SK-N-MC (cell line): ENCODE measurements at regions not wholly inside any gene's neighbourhood (a gene's known extent, or its start where the extent isn't known, plus 50 kb on each side); places are given as distances from the start of the nearest gene placed in this dataset.
A peak's percentile ranks its signal among the peaks of the same experiment; 100 is the strongest.

Source experiments
- DNase-seq: peaks from one replicate; pipeline ENCODE4 v3.0.0-alpha.2; 2011; ENCODE audit warnings: low read depth, low spot score
- H3K27ac ChIP-seq: fragments of 200-600 bp; sonication (generic); 2 replicates; pipeline ENCODE4 v1.5.1; 2016; ENCODE audit warnings: mixed run types
- H3K36me3 ChIP-seq: fragments of 200-600 bp; sonication (generic); 2 replicates; pipeline ENCODE4 v1.6.1; 2017; ENCODE audit warnings: antibody characterized with exemption, low read length, mixed read lengths; ENCODE audit not compliant: insufficient read depth
- H3K4me3 ChIP-seq: fragments of 200-600 bp; sonication (generic); 2 replicates; pipeline ENCODE4 v1.5.1; 2016
- H3K9ac ChIP-seq: fragments of 200-600 bp; sonication (generic); 2 replicates; pipeline ENCODE4 v1.8.0; 2017; ENCODE audit warnings: mixed run types, mixed read lengths; ENCODE audit not compliant: insufficient read length
- H3K9me3 ChIP-seq: fragments of 200-600 bp; sonication (generic); 2 replicates; pipeline ENCODE4 v1.6.1; 2017; ENCODE audit warnings: low read depth, mild to moderate bottlenecking, antibody characterized with exemption, low read length, moderate library complexity, mixed read lengths
- EZH2 ChIP-seq: fragments of 200-600 bp; sonication (generic); IDR thresholded peaks from one replicate; pipeline ENCODE4 v1.6.1; 2017; ENCODE audit warnings: antibody characterized with exemption
- FOXP2 ChIP-seq: optimal IDR thresholded peaks from 2 replicates; pipeline ENCODE3; 2011; ENCODE audit warnings: mild to moderate bottlenecking, moderate library complexity; ENCODE audit not compliant: insufficient read depth; ENCODE audit errors: extremely low read length, control extremely low read depth
- POLR2AphosphoS5 ChIP-seq: IDR thresholded peaks from 2 replicates; pipeline ENCODE4 v1.6.1; 2012; ENCODE audit warnings: mild to moderate bottlenecking, low read depth, low read length, borderline replicate concordance

DNA sequence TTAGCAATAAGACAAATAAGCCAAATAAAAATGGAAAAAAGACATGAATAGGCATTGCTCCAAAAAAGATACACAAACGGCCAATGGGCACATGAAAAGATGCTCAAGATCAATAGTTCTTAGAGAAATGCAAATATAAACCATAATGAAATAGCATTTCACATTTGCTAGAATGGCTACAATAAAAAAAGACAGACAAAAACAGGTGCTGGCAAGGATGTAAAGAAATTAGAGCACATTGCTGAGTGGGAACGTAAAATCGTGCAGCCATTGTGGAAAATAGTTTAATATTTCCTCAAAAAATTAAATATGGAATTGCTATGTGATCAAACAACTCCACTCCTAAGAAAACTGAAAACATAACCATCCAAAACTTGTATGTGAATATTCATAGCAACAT, 160.0 kb upstream of the SPATS2L start:
- no peak overlapping the region for H3K9ac ChIP-seq
- DNase-seq, result no peak
- H3K27ac ChIP-seq, result no peak overlapping the region
- no peak overlapping the region for H3K4me3 ChIP-seq
- H3K9me3 ChIP-seq, result no peaks in the 10 kb centered on the region
- no peaks in the 10 kb centered on the region for H3K36me3 ChIP-seq
- TF ChIP-seq FOXP2, result no peak
- TF ChIP-seq EZH2, result no peak
- no peak for TF ChIP-seq POLR2AphosphoS5

DNA sequence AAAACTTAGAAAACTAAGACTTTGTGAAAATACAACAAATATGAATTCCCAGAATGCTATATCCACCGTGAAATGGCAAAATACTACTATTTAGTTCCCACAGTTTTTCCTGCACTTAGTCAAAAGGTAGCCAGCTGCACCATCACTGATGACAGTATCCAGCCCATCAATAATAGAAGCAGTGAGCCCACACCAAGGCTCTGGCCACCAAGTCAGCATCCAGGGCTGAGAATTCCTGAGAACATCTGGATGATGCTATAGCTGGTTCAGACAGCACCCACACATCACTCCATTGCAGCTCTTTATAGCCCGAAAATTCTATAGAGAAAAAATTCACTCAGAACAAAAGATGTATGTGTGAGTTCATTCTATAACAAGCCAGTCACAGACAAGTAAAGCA, 159.1 kb upstream of the SPATS2L start:
- Histone ChIP-seq H3K9me3 (no peaks in the 10 kb centered on the region), H3K27ac (0 out of 2 replicates have a peak overlapping the region, but pooled peaks have one; percentile 77), H3K9ac (no peak overlapping the region), H3K4me3 (no peak overlapping the region; the same call in 1 of the 2 replicates), H3K36me3 (no peaks in the 10 kb centered on the region)
- TF ChIP-seq EZH2, result no peak
- TF ChIP-seq POLR2AphosphoS5, result no peak
- no peak for TF ChIP-seq FOXP2
- DNase-seq, result no peak

DNA sequence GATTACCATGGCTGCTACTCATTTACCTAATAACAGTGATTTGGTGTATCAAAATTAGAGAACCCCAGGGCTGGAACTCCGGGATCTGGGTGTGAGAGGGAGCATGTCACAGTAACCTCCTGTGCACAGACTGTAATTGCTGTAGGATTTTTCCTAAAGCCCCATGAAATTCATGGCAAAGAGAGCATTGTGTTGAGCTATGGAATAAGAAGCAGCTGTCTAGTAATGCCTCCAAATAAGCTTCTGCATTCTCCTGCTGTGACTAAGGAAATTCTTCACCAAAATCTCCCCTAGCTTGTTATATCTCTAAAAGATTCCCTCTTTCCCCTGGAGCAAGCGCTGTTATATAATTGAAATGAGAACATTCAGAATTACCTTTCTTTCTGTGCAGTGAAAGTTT, 158.1 kb upstream of the SPATS2L start:
- DNase-seq, result peak; percentile 51
- H3K9ac ChIP-seq, result no peak overlapping the region
- TF ChIP-seq FOXP2, result no peak
- no peak for TF ChIP-seq POLR2AphosphoS5
- no peak for TF ChIP-seq EZH2
- no peaks in the 10 kb centered on the region for H3K9me3 ChIP-seq
- H3K27ac ChIP-seq, result peak overlapping the region; percentile 77
- H3K36me3 ChIP-seq, result no peaks in the 10 kb centered on the region
- peak overlapping the region; percentile 44 for H3K4me3 ChIP-seq

DNA sequence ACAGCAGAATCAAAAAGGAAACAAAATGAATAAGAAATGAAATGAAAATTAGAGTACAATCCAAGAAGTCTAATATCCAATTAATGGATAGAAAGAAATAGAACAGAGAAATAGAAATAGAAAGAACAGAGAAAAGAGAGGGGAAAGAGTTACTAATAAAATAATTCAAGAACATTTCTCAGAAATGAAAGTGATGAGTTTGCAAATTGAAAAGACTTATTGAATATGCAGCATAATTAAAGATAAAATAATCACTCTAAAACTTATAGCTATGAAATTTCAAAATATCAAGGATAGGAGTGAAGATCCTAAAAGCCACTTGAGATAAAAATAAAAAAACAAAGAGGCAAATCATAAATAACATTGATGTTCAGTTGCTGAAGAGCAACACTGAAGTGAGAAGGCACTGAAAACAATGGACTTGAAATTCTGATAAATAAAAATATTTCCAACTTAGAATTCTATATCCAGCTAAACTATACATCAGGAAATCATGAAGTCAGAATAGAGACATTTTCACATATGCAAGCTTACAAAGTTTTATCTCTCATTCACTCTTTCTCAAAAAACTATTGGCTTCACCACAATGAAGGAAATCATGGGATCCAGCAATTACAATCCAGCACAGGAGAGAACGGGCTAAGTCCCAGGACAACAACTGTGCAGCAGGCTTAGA, 155.9 kb upstream of the SPATS2L start:
- no peak overlapping the region for H3K27ac ChIP-seq
- no peaks in the 10 kb centered on the region for H3K36me3 ChIP-seq
- no peak overlapping the region for H3K4me3 ChIP-seq
- H3K9ac ChIP-seq, result no peak overlapping the region
- TF ChIP-seq POLR2AphosphoS5 (no peak), EZH2 (no peak), FOXP2 (no peak)
- no peak for DNase-seq
- H3K9me3 ChIP-seq, result no peaks in the 10 kb centered on the region

DNA sequence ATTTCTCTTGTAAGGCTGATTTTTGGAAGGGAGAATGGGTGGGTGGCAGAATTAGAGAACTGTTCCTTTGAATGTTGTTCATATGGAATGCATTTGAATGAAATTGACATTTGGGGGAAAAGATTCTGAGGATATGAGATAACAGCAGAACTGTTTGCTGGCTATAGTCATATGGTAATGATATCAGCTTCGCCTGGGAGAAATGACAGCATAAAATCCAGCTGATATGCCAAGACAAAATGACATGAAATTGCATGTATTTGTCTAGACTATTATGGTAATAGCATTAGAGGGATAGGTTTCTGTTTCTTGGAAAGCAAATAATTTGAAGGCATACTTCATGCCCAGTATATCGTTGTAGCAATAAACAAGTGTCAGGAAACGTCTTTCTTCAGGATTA, 150.8 kb upstream of the SPATS2L start:
- Histone ChIP-seq H3K27ac (no peak overlapping the region), H3K4me3 (no peak overlapping the region), H3K36me3 (no peaks in the 10 kb centered on the region), H3K9me3 (no peaks in the 10 kb centered on the region), H3K9ac (no peak overlapping the region)
- DNase-seq, result no peak
- no peak for TF ChIP-seq FOXP2
- TF ChIP-seq EZH2, result no peak
- no peak for TF ChIP-seq POLR2AphosphoS5

DNA sequence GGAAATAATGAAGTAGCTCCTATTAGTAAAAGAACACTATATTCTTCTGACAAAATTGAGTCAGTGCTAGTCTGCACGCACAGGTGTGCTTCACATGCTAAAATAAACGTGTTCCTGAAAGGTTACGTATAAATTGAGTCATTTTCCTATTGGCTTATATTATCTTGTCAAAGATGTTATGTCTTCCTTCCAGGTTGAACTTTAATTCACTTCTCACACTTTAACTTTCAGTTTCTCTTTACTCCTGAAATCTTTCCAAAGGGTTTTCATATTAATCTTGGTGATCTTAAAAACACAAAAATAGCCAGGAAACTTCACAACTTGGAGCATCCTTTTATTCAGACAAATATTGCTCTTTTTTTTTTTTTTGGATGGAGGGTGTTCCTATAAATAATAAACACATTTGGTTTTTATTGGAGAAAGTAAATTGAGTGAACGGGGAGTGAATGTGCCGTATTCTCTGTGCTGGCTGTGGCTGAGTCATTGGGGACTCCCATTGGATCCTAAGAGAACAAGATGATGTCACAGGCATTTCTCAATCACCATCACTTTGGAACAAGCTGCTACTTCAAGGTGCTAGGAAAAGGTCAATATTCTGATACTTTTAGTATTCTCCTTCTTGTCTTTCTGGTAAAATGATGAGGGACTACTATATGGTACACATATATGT, 150.2 kb upstream of the SPATS2L start:
- no peaks in the 10 kb centered on the region for H3K36me3 ChIP-seq
- no peak overlapping the region for H3K27ac ChIP-seq
- no peak for TF ChIP-seq EZH2
- no peak for TF ChIP-seq FOXP2
- no peak for TF ChIP-seq POLR2AphosphoS5
- DNase-seq, result no peak
- H3K4me3 ChIP-seq, result no peak overlapping the region
- no peak overlapping the region for H3K9ac ChIP-seq
- H3K9me3 ChIP-seq, result no peaks in the 10 kb centered on the region

DNA sequence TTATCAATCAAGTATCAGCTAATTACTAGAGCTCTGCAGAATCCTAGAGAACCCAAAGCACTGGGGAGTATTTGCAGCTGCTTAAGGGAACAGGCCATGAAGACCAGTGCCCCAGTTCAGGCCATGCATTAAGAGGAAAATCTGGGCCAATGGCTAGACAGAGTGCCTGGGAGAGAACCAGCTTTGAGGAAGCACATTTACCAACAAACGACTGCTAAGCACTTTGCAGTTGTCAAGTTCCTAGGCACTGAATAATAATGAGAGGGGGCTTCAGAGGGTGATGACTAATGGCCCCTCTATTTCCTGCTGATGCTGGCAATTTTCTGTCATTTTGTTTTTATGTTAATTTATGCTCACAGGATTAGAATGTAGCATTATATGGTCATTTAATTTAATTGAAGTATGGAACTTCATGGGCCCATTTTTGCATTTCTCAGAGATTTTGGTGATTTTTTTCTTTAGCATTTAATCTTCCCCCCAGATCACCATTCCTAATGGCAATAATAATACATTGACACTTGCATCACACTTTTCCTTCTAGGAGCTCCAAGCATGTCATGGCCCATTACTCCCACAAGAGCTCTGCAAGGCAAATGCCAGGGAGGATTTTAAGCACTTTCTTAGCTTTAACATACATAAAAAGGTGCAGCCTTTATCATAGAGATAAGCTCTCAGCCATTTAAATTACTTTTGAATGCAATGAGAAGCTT, 147.7 kb upstream of the SPATS2L start:
- TF ChIP-seq EZH2 (no peak), POLR2AphosphoS5 (no peak), FOXP2 (no peak)
- peak overlapping the region; percentile 59 for H3K27ac ChIP-seq
- H3K4me3 ChIP-seq, result peak overlapping the region; percentile 19; the same call in 1 of the 2 replicates
- no peaks in the 10 kb centered on the region for H3K9me3 ChIP-seq
- no peaks in the 10 kb centered on the region for H3K36me3 ChIP-seq
- peak; percentile 24 for DNase-seq
- no peak overlapping the region for H3K9ac ChIP-seq

DNA sequence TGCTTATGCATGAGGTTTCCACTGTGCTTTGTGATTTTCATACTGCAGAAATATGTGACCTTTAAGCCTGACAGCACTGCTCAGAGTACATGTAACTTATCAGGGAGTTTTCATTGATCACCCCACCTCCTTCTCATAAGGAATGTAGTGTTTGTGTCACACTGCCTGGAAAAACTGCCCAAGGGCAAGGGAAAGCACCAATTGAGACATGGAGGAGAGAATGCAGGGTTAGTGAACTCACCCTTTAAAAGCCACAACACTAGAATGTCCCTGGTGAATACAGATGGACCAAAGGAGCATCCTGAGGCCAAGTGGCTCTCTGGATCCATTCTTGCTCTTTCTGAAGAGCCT, 147.2 kb upstream of the SPATS2L start:
- no peaks in the 10 kb centered on the region for H3K9me3 ChIP-seq
- no peak overlapping the region for H3K9ac ChIP-seq
- 0 out of 2 replicates have a peak overlapping the region, but pooled peaks have one; percentile 33 for H3K27ac ChIP-seq
- H3K36me3 ChIP-seq, result no peaks in the 10 kb centered on the region
- no peak for TF ChIP-seq POLR2AphosphoS5
- no peak for TF ChIP-seq FOXP2
- no peak for TF ChIP-seq EZH2
- H3K4me3 ChIP-seq, result peak overlapping the region; percentile 19; the same call in 1 of the 2 replicates
- DNase-seq, result no peak
